ENCODE measurements at regions not wholly inside any gene's neighbourhood (a gene's known extent, or its start where the extent isn't known, plus 50 kb on each side); places are given as distances from the start of the nearest gene placed in this dataset.
"Not testable (repeated sequence)": the region's sequence is repeated elsewhere in the genome, so short reads cannot be mapped to it uniquely, and the experiment has no call there.

DNA sequence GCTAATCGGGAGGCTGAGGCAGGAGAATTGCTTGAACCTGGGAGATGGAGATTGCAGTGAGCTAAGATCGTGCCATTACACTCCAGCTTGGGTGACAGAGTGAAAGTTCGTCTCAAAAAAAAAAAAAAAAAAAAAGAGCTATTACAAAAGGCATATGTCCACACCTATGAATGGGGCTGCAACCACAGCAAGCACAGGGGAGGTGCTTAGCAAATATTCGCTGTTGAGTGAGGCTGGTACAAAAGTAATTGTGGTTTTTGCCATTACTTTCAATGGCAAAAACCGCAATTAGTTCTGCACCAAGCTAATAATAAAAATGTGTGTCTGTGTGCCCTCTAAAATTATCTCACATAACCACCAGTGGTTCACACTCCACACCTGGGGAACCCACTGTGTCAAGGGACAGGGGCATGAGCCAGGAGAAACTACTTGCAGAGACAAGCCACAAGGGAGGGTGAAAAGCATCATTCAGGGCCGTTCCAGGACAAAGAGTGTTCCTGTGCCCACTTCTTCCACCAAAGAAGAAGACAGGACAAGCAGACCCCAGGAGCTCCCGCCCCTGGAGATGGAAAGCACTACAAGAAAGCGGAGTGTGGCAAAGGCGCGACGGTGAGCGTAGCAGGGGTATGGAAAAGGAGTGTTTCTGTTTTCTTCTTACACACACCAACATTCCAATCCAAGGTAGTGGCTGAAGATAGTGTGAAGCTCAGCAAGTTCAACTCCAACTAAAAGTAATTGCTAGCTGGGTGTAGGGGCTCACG, 84.4 kb upstream of the CNEP1R1 start:
- DNase-seq (ENCODE audit: low read depth): no peak

DNA sequence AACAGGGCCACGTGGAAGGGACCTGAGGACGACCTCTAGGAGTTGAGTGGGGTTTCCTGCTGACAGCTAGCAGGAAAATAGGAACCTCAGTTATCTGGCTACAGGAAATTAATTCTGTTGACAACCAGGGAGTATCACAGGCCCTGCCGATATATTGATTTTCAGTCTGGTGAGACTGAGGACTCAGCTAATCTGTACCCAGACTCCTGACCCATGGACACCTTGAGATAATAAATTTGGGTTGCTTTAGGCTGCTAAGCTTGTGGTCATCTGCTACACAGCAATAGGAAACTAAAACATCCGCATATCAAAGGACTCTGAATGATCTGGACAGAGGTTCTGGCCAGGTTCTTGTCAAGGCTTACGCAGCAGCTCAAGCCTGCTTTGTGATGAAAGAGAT, 80.8 kb upstream of the CNEP1R1 start:
- no peak for DNase-seq (ENCODE audit: low read depth)

GRCh38 chr16:49947907-49948678, 76.9 kb upstream of the CNEP1R1 start:
- no peak for DNase-seq (ENCODE audit: low read depth)

GRCh38 chr16:49951574-49952195, 73.3 kb upstream of the CNEP1R1 start:
- DNase-seq (ENCODE audit: low read depth): no peak

- DNase-seq (ENCODE audit: low read depth): peak; percentile 58
Observed at GRCh38 chr16:49952386-49952785, 72.6 kb upstream of the CNEP1R1 start.

- no peak for DNase-seq (ENCODE audit: low read depth)
Observed at GRCh38 chr16:49953090-49953489, 71.9 kb upstream of the CNEP1R1 start.

GRCh38 chr16:49955858-49956257, 69.2 kb upstream of the CNEP1R1 start:
- DNase-seq (ENCODE audit: low read depth): no peak

DNA sequence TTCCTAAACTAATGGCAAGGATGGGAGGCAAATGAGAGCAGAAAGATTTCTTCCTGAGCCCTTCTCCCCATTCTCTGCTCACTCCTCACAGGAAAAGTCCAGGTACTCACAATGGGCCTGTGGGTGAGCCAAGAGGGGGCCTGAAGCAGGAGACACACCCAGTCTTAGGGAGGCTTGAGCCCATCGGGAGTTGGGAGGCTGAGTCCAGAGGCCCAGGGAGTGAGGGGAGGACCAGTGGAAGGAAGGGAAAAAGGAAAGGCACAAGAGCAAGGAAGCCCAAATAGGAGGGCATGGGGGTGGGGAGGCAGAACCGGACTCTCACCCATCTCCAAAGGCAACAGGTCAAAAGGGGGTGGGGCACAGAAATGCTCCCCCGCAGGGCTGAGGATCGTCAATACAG, 68.1 kb upstream of the CNEP1R1 start:
- DNase-seq (ENCODE audit: low read depth): no peak

- DNase-seq (ENCODE audit: low read depth): no peak
Observed at GRCh38 chr16:49958448-49958847, 66.6 kb upstream of the CNEP1R1 start.

- no peak for DNase-seq (ENCODE audit: low read depth)
Observed at GRCh38 chr16:49959552-49960277, 65.3 kb upstream of the CNEP1R1 start.

GRCh38 chr16:49961089-49961488, 63.9 kb upstream of the CNEP1R1 start:
- no peak for DNase-seq (ENCODE audit: low read depth)

DNA sequence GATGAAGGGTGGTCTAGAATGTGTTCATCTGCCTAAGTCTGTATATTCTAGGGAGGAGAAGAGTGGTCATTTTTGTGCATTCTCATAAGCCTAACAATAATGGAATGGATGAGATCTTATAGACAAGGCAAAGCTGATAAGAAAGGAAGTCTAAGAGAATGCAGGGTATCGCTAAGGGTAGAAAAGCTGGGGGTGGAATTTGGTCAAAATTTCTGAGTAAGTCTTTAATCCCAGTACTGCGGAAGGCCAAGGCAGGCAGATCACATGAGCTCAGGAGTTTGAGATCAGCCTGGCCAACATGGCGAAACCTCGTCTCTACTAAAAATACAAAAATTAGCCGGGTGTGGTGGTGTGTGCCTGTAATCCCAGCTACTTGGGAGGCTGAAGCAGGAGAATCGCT, 62.5 kb upstream of the CNEP1R1 start:
- DNase-seq (ENCODE audit: low read depth): not testable (repeated sequence)

GRCh38 chr16:49964316-49964715, 60.7 kb upstream of the CNEP1R1 start:
- DNase-seq (ENCODE audit: low read depth): no peak

DNA sequence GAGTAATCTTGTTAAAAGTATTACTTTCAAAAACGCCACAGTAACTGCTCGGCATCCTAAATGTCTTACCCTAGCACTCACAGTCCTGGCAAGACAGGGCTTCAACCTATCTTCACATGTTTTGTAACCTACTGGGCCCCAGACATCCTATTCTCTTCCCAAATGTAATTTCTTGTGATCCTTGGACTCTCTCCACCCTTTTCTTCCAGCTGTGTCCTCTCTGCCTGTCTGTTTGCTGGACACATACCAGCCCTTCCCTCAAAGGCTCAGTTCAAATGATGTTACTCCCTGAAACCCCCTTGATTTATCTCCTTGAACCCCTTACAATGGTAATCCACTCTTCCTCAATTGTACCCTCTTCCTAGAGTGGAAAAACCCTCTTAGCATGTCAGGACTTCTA, 60.1 kb upstream of the CNEP1R1 start:
- no peak for DNase-seq (ENCODE audit: low read depth)

GRCh38 chr16:49967012-49967559, 57.9 kb upstream of the CNEP1R1 start:
- DNase-seq (ENCODE audit: low read depth): no peak

DNA sequence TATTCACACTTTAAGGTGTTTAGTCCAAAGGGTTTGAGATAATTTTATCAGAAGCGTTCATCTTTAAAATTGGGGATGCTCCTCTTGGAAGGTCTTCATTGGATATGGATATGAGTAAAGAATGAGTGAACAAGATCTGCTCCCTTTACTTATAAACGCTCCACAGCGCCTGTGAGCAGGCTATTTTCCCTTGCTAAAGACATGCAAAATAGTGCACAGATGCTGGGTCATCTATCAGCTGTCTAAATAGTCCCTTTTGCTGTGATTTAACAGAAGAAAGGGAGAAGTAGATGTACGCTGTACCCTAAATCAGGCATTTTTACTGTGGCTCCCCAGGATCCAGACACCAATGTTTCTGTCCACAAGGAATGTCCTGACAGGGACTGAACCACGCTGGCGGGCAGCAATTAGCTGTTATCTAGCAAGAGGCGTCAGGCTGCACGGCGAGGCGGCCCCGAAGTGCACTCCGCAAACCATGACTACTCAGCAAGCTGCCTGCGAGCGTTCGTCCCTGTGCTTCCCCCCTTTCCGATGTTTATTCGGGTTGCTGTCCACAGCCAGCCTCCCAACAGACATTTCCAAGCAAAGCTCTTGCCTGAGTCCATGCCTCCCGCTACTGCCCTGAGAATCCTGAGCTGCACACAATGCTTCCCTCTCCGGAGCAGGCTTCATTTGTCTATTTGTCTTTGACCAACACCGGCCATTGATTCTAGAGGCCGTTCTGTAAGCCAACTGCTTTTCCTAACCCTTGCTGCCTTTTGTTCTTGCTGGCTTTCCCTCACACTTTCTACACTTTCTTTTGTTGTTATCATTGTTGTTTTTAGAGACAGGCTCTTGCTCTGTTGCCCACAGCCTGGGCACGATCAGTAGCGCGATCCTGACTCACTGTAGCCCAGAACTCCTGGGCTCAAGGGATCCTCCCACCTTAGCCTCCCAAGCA, 55.7 kb upstream of the CNEP1R1 start:
- no peak for DNase-seq (ENCODE audit: low read depth)

GRCh38 chr16:49970797-49971431, 54.1 kb upstream of the CNEP1R1 start:
- no peak for DNase-seq (ENCODE audit: low read depth)

GRCh38 chr16:49972280-49972679, 52.7 kb upstream of the CNEP1R1 start:
- DNase-seq (ENCODE audit: low read depth): no peak

GRCh38 chr16:49972961-49973360, 52.1 kb upstream of the CNEP1R1 start:
- DNase-seq (ENCODE audit: low read depth): no peak

All from ELR (cell line).